Fibroblast of lung (primary cell): ENCODE measurements at regions not wholly inside any gene's neighbourhood (a gene's known extent, or its start where the extent isn't known, plus 50 kb on each side); places are given as distances from the start of the nearest gene placed in this dataset.

Experiments used
- DNase-seq, 2 donors: peaks; one replicate each; pipeline versions ENCODE4 v3.0.0 to v3.0.0-alpha.2; 2010; ENCODE audit warnings: low read depth in 2 of 2
- H2AFZ ChIP-seq: 2 replicates; pipeline ENCODE4 v1.5.1; 2012; ENCODE audit warnings: low read length, control low read depth, inconsistent platforms
- H3K27ac ChIP-seq: 2 replicates; pipeline ENCODE4 v1.5.1; 2011; ENCODE audit warnings: low read length, control low read depth; ENCODE audit not compliant: insufficient read depth
- H3K27me3 ChIP-seq: 2 replicates; pipeline ENCODE4 v1.5.1; 2011; ENCODE audit warnings: mild to moderate bottlenecking, low read length; ENCODE audit not compliant: control insufficient read depth, insufficient read depth
- H3K36me3 ChIP-seq: 2 replicates; pipeline ENCODE4 v1.5.1; 2011; ENCODE audit warnings: low read length; ENCODE audit not compliant: control insufficient read depth, insufficient read depth
- H3K4me1 ChIP-seq: 2 replicates; pipeline ENCODE4 v1.5.1; 2011; ENCODE audit warnings: low read length; ENCODE audit not compliant: control insufficient read depth, insufficient read depth; ENCODE audit errors: extremely low read depth
- H3K4me2 ChIP-seq: 2 replicates; pipeline ENCODE4 v1.5.1; 2011; ENCODE audit warnings: low read length, control low read depth; ENCODE audit not compliant: insufficient read depth; ENCODE audit errors: extremely low read depth
- H3K4me3 ChIP-seq, 4 experiments: fragments of 200-600 bp in 1 of 4; sonication (generic) in 1 of 4; replicated peaks in 1 of 4; 2 replicates each; pipeline ENCODE4 v1.5.1; 2011 to 2016; ENCODE audit warnings: low read length in 4 of 4, low read depth in 3 of 4, mild to moderate bottlenecking in 3 of 4, control low read depth in 2 of 4, inconsistent platforms in 1 of 4, mixed read lengths in 1 of 4; ENCODE audit not compliant: insufficient read depth in 1 of 4; ENCODE audit errors: control extremely low read depth in 1 of 4
- H3K79me2 ChIP-seq: 2 replicates; pipeline ENCODE4 v1.5.1; 2012; ENCODE audit warnings: mild to moderate bottlenecking, low read length, inconsistent platforms; ENCODE audit not compliant: control insufficient read depth, insufficient read depth
- H3K9ac ChIP-seq: 2 replicates; pipeline ENCODE4 v1.5.1; 2011; ENCODE audit warnings: mild to moderate bottlenecking, low read length, control low read depth; ENCODE audit not compliant: insufficient read depth
- H3K9me3 ChIP-seq: 2 replicates; pipeline ENCODE4 v1.5.1; 2012; ENCODE audit warnings: low read depth, low read length; ENCODE audit not compliant: control insufficient read depth, insufficient read depth
- H4K20me1 ChIP-seq: 2 replicates; pipeline ENCODE4 v1.5.1; 2011; ENCODE audit warnings: low read length; ENCODE audit not compliant: control insufficient read depth, insufficient read depth; ENCODE audit errors: extremely low read depth
- CTCF ChIP-seq, 2 donors: IDR thresholded peaks in 1 of 2; conservative IDR thresholded peaks in 1 of 2; 1 replicate in 1 of 2; 2 replicates in 1 of 2; pipeline ENCODE4 v1.5.1; 2011 to 2012; ENCODE audit warnings: low read length in 2 of 2, control low read depth in 1 of 2, inconsistent platforms in 1 of 2, low read depth in 1 of 2, mild to moderate bottlenecking in 1 of 2
- EZH2 ChIP-seq: IDR thresholded peaks from 2 replicates; pipeline ENCODE4 v1.5.1; 2012; ENCODE audit warnings: low read length, control low read depth, mild to moderate bottlenecking; ENCODE audit errors: missing control alignments

- Histone ChIP-seq H3K4me2 (no peak overlapping the region), H3K79me2 (no peaks in the 10 kb centered on the region), H3K9ac (no peak overlapping the region), H2AFZ (no peak overlapping the region), H3K27me3 (no peaks in the 10 kb centered on the region), H3K27ac (no peak overlapping the region), H3K36me3 (no peaks in the 10 kb centered on the region), H3K4me3 (no peak overlapping the region), H3K9me3 (no peaks in the 10 kb centered on the region), H3K4me1 (no peaks in the 10 kb centered on the region), H4K20me1 (no peaks in the 10 kb centered on the region)
- TF ChIP-seq EZH2 (no peak), CTCF (conservative IDR thresholded peaks at IDR 0.05 in 1 of 2, IDR thresholded peaks at IDR 0.05 in 1 of 2; ENCODE audit: low read depth in 1 of 2, low read length in 2 of 2) (no peak)
- peak in 1 of 2 donors; percentile 21 for DNase-seq
Measured at GRCh38 chrX:20653070-20653469, 386.4 kb upstream of the RPS6KA3 start.

GRCh38 chrX:20641954-20642353, 375.2 kb upstream of the RPS6KA3 start:
- Histone ChIP-seq H3K4me2 (no peak overlapping the region), H3K79me2 (no peaks in the 10 kb centered on the region), H3K4me3 (no peak overlapping the region), H3K4me1 (no peaks in the 10 kb centered on the region), H3K9me3 (no peaks in the 10 kb centered on the region), H4K20me1 (no peaks in the 10 kb centered on the region), H3K36me3 (no peaks in the 10 kb centered on the region), H3K27me3 (no peaks in the 10 kb centered on the region), H3K27ac (no peak overlapping the region), H3K9ac (no peak overlapping the region), H2AFZ (no peak overlapping the region)
- no peak for DNase-seq
- no peak for TF ChIP-seq CTCF (conservative IDR thresholded peaks at IDR 0.05 in 1 of 2, IDR thresholded peaks at IDR 0.05 in 1 of 2; ENCODE audit: low read depth in 1 of 2, low read length in 2 of 2)
- TF ChIP-seq EZH2: no peak

- Histone ChIP-seq H3K36me3 (no peaks in the 10 kb centered on the region), H4K20me1 (no peaks in the 10 kb centered on the region), H3K27ac (no peak overlapping the region), H2AFZ (no peak overlapping the region), H3K9me3 (no peaks in the 10 kb centered on the region), H3K79me2 (no peaks in the 10 kb centered on the region), H3K4me2 (no peak overlapping the region), H3K4me3 (no peak overlapping the region), H3K4me1 (no peaks in the 10 kb centered on the region), H3K9ac (no peak overlapping the region), H3K27me3 (no peaks in the 10 kb centered on the region)
- DNase-seq: no peak
- TF ChIP-seq EZH2 (no peak), CTCF (conservative IDR thresholded peaks at IDR 0.05 in 1 of 2, IDR thresholded peaks at IDR 0.05 in 1 of 2; ENCODE audit: low read depth in 1 of 2, low read length in 2 of 2) (no peak)
Measured at GRCh38 chrX:20639115-20639514, 372.4 kb upstream of the RPS6KA3 start.
